Lung (tissue), 11 donors: ENCODE measurements at regions not wholly inside any gene's neighbourhood (a gene's known extent, or its start where the extent isn't known, plus 50 kb on each side); places are given as distances from the start of the nearest gene placed in this dataset.

Experiments
- ATAC-seq: fragments of 200-7000 bp; cut with Tn5 transposase; one replicate; pipeline ENCODE4 v1.9.1; 2020; ENCODE audit warnings: moderate number of reproducible peaks; ENCODE audit not compliant: insufficient read depth, low FRiP score
- DNase-seq, 3 donors: peaks; one replicate each; pipeline ENCODE4 v3.0.0-alpha.2; 2013 to 2017
- H3K27ac ChIP-seq, 2 donors: one replicate each; pipeline ENCODE4 v1.5.1; 2013; ENCODE audit warnings: mild to moderate bottlenecking in 2 of 2, moderate library complexity in 2 of 2, control low read depth in 1 of 2, inconsistent platforms in 1 of 2, low read depth in 1 of 2, low read length in 1 of 2
- H3K27me3 ChIP-seq, 3 donors: one replicate each; pipeline ENCODE4 v1.5.1; 2013; ENCODE audit warnings: low read length in 2 of 3; ENCODE audit not compliant: control insufficient read depth in 3 of 3, insufficient read depth in 3 of 3
- H3K36me3 ChIP-seq, 4 donors: one replicate each; pipeline ENCODE4 v1.5.1; 2013; ENCODE audit warnings: low read length in 4 of 4, mild to moderate bottlenecking in 1 of 4, moderate library complexity in 1 of 4; ENCODE audit not compliant: control insufficient read depth in 4 of 4, insufficient read depth in 4 of 4
- H3K4me1 ChIP-seq, 5 donors: one replicate each; pipeline ENCODE4 v1.5.1; 2013; ENCODE audit warnings: low read length in 5 of 5, mild to moderate bottlenecking in 2 of 5, moderate library complexity in 1 of 5; ENCODE audit not compliant: control insufficient read depth in 5 of 5, insufficient read depth in 5 of 5
- H3K4me3 ChIP-seq: one replicate; pipeline ENCODE4 v1.5.1; 2013; ENCODE audit warnings: mild to moderate bottlenecking, control low read depth, moderate library complexity
- H3K9ac ChIP-seq, 2 donors: one replicate each; pipeline ENCODE4 v1.5.1; 2013; ENCODE audit warnings: low read length in 2 of 2, control low read depth in 1 of 2; ENCODE audit not compliant: insufficient read depth in 1 of 2
- H3K9me3 ChIP-seq, 4 donors: one replicate each; pipeline ENCODE4 v1.5.1; 2013; ENCODE audit warnings: low read length in 3 of 4, mild to moderate bottlenecking in 1 of 4, moderate library complexity in 1 of 4; ENCODE audit not compliant: control insufficient read depth in 4 of 4, insufficient read depth in 3 of 4
- WGBS, 2 donors: extraction: QIAGEN DNeasy Blood & Tissue Kit; methylation state at CpG; one replicate each; pipeline ENCODE4 v1.1.7; 2013; 5-methylcytosine and 5-hydroxymethylcytosine counted together
- TF ChIP-seq, protein P1 (sequence below): IDR thresholded peaks from 2 replicates; pipeline ENCODE4 v1.5.1; 2012; ENCODE audit warnings: mild to moderate bottlenecking; ENCODE audit errors: control extremely low read depth, extremely low read depth
- donor health status: control.
- donor health status: control.
- donor health status: Bipolar disorder and iron deficiency.
- donor health status: healthy.
- donor health status: DM: yes; HTN: yes; CAD: no.

GRCh38 chr6:113735491-113735890 is 121.7 kb upstream of the MARCKS start:
- Histone ChIP-seq H3K27me3 (no peaks in the 10 kb centered on the region), H3K9ac (no peak overlapping the region), H3K27ac (no peak overlapping the region), H3K4me3 (no peak overlapping the region), H3K4me1 (peaks cover 0 to 7% (median 0%) of the 10 kb centered on the region in 5 donors), H3K36me3 (no peaks in the 10 kb centered on the region), H3K9me3 (no peaks in the 10 kb centered on the region)
- ATAC-seq (no peak), DNase-seq (no peak)
- 47 to 71% methylated on average over 3 of the region's 3 CpGs for WGBS, 2 donors
- TF ChIP-seq, protein P1, sequence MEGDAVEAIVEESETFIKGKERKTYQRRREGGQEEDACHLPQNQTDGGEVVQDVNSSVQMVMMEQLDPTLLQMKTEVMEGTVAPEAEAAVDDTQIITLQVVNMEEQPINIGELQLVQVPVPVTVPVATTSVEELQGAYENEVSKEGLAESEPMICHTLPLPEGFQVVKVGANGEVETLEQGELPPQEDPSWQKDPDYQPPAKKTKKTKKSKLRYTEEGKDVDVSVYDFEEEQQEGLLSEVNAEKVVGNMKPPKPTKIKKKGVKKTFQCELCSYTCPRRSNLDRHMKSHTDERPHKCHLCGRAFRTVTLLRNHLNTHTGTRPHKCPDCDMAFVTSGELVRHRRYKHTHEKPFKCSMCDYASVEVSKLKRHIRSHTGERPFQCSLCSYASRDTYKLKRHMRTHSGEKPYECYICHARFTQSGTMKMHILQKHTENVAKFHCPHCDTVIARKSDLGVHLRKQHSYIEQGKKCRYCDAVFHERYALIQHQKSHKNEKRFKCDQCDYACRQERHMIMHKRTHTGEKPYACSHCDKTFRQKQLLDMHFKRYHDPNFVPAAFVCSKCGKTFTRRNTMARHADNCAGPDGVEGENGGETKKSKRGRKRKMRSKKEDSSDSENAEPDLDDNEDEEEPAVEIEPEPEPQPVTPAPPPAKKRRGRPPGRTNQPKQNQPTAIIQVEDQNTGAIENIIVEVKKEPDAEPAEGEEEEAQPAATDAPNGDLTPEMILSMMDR, result no peak

- no peaks in the 10 kb centered on the region for H3K27me3 ChIP-seq
- H3K9me3 ChIP-seq, result no peaks in the 10 kb centered on the region
- peaks cover 0 to 7% (median 0%) of the 10 kb centered on the region in 5 donors for H3K4me1 ChIP-seq
- DNase-seq (no peak), ATAC-seq (no peak)
- H3K27ac ChIP-seq, result no peak overlapping the region
- H3K4me3 ChIP-seq, result no peak overlapping the region
- TF ChIP-seq, protein P1, result no peak
- no peaks in the 10 kb centered on the region for H3K36me3 ChIP-seq
- H3K9ac ChIP-seq, result no peak overlapping the region
Observed at GRCh38 chr6:113736978-113737377, 120.2 kb upstream of the MARCKS start.

DNA sequence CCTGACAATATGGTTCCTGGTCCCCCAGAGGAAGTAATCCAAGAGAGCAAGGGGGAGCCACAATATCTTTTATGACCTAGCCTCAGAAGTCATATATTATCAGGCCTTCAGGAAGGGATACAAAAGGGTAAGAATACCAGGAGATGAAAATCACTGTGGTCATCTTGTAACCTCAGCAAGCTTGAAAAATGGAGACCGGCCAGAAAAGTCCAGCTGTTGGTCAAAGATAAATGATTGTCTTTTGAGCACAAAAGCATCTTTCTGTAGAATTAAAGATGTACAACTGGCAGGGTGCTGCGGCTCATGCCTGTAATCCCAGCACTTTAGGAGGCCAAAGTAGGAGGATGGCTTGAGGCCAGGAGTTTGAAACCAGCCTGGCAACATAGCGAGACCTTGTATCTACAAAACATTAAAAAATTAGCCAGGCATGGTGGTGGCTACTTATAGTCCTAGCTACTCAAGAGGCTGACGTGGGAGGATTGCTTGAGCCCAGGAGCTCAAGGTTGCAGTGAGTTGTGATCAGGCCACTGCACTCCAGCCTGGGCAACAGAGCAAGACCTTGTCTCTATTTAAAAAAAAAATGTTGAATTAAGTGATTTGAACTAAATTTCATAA is 118.0 kb upstream of the MARCKS start:
- H3K36me3 ChIP-seq, result no peaks in the 10 kb centered on the region
- no peaks in the 10 kb centered on the region for H3K27me3 ChIP-seq
- ATAC-seq (no peak), DNase-seq (no peak)
- H3K4me1 ChIP-seq, result peaks cover 0 to 1% (median 0%) of the 10 kb centered on the region in 5 donors
- TF ChIP-seq, protein P1, result no peak
- no peaks in the 10 kb centered on the region for H3K9me3 ChIP-seq
- no peak overlapping the region for H3K9ac ChIP-seq
- 84 to 95% methylated on average over 4 of the region's 4 CpGs for WGBS, 2 donors
- H3K4me3 ChIP-seq, result no peak overlapping the region
- H3K27ac ChIP-seq, result no peak overlapping the region

- Histone ChIP-seq H3K9me3 (no peaks in the 10 kb centered on the region), H3K27ac (no peak overlapping the region), H3K4me1 (peaks cover 0 to 4% (median 0%) of the 10 kb centered on the region in 5 donors), H3K9ac (no peak overlapping the region), H3K27me3 (no peaks in the 10 kb centered on the region), H3K4me3 (no peak overlapping the region), H3K36me3 (no peaks in the 10 kb centered on the region)
- no peak for DNase-seq
- TF ChIP-seq, protein P1, result no peak
- ATAC-seq, result no peak
Observed at GRCh38 chr6:113741651-113742050, 115.5 kb upstream of the MARCKS start.
